Stimulated activated CD8-positive, alpha-beta memory T cell treated with anti-CD3 and anti-CD28 coated beads, Interleukin-12 subunit alpha, Interleukin-12 subunit beta, amount 100 ng/mL, for 1 hour (primary cell): ENCODE measurements at regions not wholly inside any gene's neighbourhood (a gene's known extent, or its start where the extent isn't known, plus 50 kb on each side); places are given as distances from the start of the nearest gene placed in this dataset.
"Not testable (repeated sequence)": the region's sequence is repeated elsewhere in the genome, so short reads cannot be mapped to it uniquely, and the experiment has no call there.

ENCODE experiments used
- DNase-seq: peaks from one replicate; pipeline ENCODE4 v3.0.0-alpha.2; 2020; ENCODE audit warnings: low read depth

DNA sequence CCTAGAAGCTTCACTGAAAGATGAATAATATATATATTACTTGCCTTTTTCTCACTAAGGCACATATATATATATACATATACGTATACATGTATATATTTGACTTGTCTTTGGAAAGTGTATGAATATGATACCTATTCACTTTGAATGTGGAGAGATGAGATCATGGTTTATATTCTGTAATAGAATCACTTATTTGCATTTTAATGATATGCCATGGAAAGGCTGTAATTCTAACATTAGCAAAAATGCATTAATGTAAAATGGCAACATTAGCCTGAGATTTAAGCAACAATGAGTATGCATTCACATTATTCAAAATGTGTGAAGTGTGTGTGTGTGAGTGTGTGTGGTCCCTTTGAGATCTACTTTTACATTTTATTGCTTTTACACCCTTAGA lies 54.5 kb upstream of the PRKD1 start:
- DNase-seq, result no peak

DNA sequence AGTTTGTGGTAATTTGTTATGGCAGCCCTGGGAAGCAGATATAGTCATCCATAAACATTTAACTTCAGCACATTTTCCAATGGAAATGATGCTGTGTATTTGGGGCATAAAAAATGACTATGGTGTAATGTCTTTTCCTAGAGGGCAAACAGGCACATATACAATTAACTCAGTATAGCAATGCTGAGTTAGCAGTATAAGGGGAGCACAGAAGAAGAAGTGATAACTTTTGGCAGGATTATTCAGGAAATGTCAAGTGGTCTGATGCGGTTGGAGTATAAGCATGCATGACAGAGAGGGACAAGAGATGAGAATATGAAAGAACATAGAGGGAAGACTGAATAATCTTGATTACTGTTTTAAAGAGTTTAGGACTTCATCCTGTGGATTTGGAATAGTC lies 55.3 kb upstream of the PRKD1 start:
- no peak for DNase-seq

DNA sequence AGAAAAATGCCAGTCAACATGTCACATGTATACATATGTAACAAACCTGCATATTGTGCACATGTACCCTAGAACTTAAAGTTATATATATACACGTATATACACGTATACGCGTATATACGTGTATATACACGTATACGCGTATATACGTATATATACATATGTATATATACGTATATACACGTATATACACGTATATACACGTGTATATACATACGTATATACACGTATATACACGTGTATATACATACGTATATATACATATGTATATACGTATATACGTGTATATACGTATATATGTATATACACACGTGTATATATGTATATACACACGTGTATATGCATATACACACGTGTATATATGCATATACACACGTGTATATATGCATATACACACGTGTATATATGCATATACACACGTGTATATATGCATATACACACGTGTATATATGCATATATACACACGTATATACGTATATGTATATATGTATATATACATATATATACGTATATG lies 62.8 kb upstream of the PRKD1 start:
- DNase-seq, result not testable (repeated sequence)

DNA sequence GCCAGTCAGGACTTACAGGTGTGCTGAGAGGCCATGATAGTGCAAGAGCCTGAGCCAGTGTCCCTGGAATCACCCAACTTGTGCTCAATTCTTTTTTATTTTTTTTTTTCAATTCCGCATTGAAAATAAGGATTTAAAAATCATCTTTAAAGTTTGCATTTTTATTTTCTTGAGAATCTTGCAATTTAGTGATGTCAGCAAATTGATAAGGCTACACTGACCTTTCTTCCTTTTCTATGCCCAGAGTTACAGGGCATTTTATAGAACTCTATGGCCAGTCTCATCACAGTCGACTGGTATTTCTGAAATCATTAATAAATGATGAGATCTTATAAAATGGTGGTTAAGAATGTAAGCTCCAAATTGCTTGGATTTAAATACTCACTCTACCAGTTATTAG lies 63.3 kb upstream of the PRKD1 start:
- no peak for DNase-seq

DNA sequence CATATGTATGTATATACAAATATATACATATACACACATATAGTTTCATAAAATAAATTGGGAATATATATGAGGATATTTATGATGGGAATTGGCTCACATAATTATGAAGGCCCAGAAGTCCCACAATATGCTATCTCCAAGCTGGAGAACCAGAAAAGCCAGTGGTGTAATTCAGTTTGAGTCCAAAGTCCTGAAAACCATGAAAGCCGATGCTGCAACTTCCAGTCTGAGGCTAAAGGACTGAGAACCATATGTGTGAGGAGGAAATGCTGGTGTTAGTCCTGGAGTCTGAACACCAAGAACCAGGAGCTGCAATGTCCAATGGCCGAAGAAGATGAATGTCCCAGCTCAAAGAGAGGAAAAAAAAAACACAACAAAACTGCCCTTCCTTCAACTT lies 65.5 kb upstream of the PRKD1 start:
- no peak for DNase-seq

DNA sequence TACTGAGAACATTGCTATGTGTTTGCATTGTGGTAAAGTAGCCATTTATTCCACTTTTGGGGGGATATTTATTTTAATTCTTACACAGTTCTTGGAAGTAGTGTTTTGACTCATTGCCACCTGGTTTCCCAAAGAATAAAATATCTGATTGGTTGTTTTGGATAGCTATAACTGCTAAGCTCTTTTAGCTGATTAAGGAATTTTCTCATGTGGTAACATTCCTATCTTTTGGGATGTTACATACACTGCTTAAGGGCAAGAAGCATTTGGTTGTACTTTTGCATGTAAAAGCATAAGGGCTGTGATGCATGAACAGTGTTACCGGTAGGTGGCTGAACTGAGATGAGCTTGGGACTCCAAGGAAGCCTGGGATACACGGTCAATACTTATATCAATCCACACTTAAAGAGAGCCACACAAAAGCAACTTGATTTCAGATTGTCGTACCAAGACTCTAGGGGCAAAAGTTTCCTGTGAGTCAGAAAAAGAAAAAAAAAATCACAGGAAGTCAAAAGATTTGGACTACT lies 71.4 kb upstream of the PRKD1 start:
- no peak for DNase-seq

DNA sequence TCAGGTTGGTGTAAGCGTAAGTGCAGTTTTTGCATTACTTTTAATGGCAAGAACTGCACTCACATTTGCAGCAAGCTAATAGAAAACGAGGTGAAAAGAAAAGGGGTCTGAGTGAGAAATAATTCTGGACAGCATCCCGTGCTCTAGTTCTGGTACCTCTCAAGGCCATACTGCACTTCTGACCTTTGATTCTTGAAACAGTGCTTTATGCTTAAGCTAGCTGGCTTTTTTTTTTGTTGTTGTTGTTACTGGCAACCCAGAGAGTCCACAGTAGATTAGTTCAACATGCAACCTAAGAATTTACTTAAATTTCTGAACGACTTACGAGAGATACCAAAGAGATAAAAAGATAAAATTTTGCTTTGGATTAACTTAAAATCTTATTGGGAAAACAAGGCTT lies 75.2 kb upstream of the PRKD1 start:
- no peak for DNase-seq

DNA sequence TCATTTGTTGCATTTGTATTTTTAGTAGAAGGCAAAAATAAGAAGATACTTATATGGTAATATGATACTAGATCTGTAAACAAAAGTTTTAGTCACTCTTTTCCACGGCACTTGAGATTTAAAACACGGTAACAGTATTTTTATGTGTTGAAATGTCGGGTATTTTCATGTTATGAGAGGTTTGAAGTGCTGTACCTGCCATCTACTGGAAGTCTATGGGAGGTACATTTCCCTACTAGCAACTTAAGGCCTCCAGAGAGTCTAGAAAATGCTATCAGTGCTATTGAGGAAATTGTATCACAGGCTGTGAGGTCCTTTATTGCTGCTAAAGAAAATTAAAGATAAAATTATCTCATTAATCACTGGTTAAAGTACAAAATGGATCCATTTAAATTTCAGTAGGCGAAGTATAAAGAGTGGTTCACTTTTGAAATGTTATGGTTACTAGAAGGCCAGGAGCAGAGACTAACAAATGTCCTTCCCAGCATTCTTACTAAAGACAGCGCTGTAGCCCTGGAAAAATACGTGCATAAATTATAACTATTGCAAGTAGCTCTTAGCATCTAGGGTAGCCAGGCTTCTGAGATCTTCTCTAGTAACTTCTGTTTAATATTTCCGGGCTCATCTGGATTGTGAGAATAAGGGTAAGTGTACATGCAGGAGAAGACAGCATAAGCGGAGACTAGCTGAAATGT lies 77.6 kb upstream of the PRKD1 start:
- no peak for DNase-seq

DNA sequence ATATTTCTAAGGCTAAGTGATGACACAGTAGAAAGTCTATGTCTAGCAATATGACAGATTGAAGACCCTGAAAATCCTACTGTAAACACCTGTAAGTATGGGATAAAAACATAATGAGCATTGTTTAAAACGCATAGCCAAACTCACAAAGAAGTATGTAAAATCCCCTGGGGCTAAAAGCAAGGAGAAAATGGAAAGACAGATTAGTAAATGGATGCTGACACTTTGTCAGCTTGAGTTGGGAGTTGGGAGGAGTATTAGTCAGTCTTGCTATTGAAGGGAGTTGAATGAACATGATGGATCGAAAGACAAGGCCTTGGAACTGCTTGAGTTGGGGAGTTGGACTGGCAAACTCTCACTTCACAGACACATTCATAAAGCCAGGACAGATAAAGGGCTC lies 79.0 kb upstream of the PRKD1 start:
- DNase-seq, result no peak

DNA sequence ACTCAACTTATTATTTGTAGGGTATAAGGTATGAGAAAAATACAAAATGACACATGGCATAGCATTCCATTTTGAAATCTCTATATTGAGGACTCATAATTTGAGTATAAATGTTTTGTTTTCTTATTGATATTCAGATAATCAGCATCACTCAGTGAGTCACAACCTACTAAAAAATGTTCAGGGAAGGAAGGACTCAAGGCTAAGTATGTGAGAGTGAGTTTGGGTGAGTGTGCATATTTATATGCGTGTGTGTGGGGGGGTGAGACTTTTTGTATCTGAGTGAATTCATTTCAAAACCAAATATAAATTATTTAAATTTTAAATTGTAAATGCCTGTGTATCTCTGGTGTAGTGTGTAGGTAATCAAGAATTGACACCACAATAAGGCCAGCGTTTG lies 87.8 kb upstream of the PRKD1 start:
- DNase-seq, result no peak

DNA sequence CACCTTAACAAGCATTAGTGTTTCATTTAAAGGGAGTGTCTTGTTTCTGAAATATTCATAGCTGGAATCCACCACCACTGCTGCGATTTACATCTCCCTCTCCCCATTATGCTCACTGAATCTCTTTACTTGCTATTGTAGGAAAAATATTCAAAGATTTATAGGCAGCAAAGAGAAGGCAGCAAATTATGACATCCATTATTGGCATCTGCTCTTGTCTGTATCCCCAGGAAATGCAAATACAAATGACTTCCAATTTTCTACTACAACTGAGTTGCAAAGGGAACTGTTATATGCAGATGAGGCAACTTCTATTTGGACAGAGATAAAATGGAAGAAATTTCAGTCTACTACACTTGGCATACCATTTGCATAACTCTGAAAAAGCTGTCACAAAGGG lies 88.4 kb upstream of the PRKD1 start:
- DNase-seq, result no peak

DNA sequence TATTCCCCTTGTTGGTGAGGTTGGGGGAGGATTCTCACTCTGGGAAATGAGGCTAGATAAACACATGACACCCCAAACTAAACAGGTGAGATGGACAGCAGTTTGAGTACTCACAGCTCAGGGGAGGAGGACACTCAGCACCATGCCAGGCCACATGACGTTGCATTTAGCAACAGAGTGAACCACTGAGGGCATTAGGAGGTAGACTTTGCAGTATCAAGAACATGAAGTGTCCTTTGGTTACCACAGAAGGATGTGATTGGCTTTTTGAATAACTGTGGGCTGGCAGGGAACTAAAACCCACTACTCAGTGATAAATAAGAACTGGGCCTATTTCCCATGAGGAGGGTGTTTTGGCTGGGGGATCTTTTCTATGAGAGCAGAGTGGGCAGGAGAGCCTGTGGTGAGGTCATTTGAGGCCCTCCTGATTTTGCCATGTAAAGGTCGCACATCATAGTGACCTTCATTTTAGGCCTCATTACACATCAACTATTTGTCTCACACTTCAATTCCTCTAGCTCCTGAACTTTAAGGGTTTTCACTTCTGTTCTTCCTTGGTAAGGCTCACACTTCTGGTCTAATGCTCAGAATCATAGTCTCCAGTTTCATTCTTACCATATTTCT lies 89.8 kb upstream of the PRKD1 start:
- DNase-seq, result no peak

DNA sequence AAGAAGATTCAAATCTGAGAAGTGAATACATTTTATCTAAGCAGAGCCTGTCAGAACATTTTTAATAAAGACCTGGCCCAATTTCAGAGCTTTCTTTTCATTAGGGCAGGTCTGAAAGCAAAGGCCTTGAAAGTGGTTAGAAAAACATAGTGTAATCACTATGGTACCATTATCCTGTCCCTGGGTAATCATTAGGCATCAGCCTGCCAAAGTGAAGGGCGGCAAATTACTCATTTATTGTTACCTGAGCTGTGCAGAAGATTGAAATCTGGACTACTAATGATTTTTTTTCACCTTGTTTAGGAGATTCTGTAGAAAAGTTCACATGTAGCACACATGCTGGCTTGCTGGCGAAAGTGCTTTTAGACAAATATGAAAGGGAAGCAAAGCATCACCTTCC lies 92.6 kb upstream of the PRKD1 start:
- no peak for DNase-seq

DNA sequence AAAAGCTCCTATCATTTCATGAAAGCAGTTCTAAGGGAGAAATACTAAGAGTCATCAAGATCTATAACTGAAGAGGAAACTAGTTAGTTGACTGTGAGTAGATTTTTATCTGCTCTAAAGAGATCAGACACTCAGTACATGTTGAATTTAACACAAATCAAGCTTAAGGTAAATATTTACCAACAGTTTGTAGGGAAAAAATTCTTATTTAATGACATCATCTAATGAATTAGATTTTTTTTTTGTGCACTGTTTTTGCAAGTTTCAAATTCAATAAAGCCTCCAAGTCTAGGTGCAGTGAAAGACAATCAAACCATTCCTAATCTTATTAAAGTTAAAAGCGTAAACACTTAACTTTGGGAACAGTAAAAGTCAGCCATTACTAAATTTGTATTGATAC lies 93.0 kb upstream of the PRKD1 start:
- no peak for DNase-seq

DNA sequence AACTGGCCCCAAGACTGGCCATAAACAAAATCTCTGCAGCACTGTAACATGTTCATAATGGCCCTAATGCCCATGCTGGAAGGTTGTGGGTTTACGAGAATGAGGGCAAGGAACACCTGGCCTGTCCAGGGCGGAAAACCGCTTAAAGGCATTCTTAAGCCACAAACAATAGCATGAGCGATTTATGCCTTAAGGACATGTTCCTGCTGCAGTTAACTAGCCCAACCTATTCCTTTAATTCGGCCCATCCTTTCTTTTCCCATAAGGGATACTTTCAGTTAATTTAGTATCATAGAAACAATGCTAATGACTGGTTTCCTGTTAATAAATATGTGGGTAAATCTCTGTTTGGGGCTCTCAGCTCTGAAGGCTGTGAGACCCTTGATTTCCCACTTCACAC lies 95.7 kb upstream of the PRKD1 start:
- DNase-seq, result not testable (repeated sequence)

DNA sequence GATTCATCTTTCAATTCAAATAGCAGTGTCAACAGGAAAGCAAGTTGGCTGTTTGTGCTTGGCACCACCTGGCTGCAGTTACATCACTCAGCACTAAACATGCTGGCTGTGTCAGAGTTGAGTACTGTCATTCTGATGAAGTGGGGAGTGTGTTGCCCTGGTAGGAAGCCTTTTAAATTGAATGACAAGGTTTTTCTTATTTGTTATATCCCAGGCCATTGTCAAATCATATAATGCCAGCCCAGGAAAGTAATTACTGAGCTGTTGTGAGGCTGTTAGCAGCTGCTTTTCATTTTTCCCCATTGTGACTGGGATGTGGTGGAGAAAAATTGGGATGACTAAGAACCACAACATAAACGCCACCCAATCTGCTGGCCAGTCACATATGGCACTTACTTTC lies 106.5 kb upstream of the PRKD1 start:
- no peak for DNase-seq

DNA sequence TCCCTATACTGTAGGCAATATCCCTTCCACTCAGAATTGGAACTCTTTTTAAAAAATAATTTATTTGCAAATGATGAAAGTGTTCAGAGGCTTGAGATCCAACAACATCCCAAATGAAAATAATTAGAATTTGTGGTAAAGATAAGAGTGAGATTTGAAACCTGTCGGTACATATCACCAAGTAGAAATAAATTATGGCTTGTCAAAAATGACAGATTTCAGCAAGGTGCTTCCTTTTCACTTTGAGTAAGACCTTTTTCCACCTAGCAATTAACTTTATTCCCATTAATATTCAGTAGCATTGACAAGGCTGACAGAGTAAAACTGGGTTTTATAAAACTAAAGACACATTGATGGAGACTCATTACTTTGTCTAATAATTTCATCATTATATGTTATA lies 107.7 kb upstream of the PRKD1 start:
- DNase-seq, result no peak

DNA sequence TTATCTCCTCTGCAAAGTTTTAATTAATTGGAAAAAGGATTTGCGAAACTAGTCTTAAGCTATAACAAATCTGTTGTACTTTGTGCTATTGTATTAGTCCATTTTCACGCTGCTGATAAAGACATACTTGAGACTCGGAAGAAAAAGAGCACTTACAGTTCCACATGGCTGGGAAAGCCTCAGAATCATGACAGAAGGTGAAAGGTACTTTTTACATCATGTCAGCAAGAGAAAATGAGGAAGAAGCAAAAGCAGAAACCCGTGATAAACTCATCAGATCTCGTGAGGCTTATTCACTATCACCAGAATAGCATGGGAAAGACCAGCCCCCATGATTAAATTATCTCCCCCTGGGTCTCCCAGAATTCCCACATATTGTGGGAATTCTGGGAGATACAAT lies 118.1 kb upstream of the PRKD1 start:
- no peak for DNase-seq

DNA sequence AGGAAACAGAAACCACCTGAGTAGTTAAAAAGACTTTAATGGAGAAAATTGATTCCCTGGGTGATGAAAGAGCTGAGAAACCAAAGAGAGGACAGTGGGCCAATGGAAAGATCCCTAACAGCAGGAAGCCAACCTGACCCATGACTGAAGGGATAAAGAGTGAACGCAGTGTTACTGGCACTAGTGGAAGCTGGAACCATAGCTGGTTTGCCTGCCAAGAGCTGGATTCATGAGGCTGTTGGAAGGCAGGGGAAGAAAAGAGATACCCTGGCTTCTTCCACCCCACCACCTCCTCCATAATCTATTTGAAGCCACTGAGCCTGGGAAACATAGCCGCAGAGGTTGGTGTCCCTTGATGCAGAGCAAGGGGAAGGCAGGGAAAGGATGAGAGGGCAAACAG lies 125.5 kb upstream of the PRKD1 start:
- no peak for DNase-seq

DNA sequence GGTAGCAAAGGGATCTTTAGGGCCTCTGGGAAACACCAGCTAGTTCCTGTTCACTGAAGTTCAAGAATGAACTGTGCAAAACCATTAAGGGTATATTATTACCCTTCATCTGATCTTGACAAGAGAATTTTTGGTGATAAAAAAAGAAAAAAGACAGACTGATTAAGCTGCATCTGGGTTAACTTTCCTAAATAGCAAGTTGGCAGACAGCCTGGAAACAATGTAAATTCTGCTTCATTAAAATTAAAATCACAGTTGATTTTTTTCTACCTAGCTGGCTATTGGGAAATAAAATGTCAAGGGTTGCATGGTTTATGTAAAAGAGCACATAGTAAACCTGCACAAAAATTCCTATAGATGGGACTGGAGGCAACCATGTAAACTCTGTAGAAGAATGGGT lies 126.6 kb upstream of the PRKD1 start:
- no peak for DNase-seq

DNA sequence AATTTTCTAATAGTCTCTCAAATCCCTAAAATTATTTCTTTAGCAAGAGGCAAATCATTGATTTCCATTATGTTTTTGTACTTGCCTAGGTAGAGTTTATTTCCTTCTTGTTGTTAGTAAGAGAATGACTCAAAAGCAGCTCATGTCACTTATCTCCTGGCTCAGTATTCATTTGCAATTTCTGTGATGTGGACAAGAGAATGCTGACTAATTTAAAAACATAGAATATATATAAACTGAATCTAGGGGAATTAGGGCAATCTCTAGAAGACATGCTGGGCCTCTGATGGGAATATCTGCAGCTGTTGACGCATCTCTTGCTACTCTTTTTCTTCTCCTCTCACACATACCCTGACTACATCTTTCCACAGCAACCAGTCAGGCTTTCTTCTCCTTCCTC lies 130.8 kb upstream of the PRKD1 start:
- no peak for DNase-seq

DNA sequence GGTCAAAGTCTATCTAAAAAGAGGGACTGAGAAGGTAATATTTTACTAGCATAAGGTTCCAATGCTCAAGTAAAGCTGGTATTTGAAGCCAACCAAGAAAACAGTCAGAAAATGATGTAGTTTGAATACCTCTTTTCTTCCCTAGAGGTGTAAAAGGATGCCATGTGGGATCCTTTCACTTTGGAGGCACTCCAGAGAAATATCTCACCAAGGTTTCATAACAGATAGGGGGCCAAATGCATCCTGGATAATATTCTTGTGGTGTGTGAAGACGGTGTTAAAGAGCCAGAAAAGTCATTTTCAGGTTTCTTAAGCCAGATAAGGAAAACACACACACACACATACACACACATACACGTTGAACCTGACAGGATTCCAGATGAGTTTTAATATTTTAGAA lies 136.1 kb upstream of the PRKD1 start:
- no peak for DNase-seq

DNA sequence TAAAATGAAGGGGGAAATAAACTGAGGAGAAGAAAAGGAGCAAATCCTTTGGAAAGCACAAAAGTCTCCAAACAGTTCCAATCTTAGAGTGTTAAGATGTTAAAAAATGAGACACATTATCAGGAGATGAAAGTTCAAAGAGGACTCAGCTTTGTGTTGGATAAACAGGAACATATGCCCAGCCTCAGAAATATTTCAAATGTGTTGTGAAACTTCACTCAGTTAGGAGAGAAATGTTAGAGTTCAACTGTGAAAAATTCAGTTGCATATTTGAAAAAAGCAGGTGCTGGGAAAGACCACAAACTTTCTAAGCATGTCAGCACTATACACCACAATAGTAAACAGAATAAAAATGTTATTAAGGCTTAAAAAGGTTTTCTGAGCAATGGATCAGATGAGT lies 136.8 kb upstream of the PRKD1 start:
- DNase-seq, result no peak

DNA sequence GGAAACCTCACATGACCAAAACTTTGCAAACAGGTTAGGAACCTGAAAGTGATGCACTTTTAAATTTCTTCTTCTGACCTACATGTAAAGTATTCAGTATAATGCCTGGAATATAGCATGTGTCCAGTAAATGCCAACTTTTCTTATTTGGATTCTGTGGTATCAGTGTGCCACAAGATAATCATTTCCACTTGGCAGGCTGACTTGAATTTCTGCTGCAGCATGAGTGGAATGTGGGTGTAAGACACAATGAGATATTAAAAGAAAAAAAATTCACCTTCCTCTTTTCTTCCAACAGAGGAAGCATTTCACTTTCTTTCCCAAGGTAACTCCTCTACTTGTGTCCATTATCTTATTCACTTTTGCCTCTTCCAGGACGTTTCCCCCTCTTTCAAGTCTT lies 141.9 kb upstream of the PRKD1 start:
- no peak for DNase-seq
